GM12878 (cell line): ENCODE measurements at regions not wholly inside any gene's neighbourhood (a gene's known extent, or its start where the extent isn't known, plus 50 kb on each side); places are given as distances from the start of the nearest gene placed in this dataset.

Experiments used
- ATAC-seq: fragments of 200-7000 bp; cut with Tn5 transposase; 3 replicates; pipeline ENCODE4 v1.9.1; 2020; ENCODE audit warnings: mild to moderate bottlenecking, moderate library complexity
- BruUV-seq: library from RNA; stranded (reverse); fragments of 400-500 nt; replicated peaks from 2 replicates; lab custom pipeline; 2021; lab: Mats Ljungman, UMichigan
- CTCF ChIA-PET: fragments of 300-600 bp; sonication (Branson Sonifier 250); formaldehyde crosslinking; extraction: SDS; loops from one replicate; lab custom pipeline; 2021; ENCODE audit warnings: inconsistent platforms; lab: Yijun Ruan, JAX
- POLR2A ChIA-PET: fragments of 350-600 bp; formaldehyde crosslinking; extraction: SDS; loops from one replicate; lab custom pipeline; 2021; ENCODE audit warnings: inconsistent platforms; lab: Charles Lee
- RAD21 ChIA-PET: fragments of 300-600 bp; sonication (Branson Sonifier 250); formaldehyde crosslinking; loops from one replicate; lab custom pipeline; 2023; ENCODE audit warnings: antibody characterized with exemption; ENCODE audit not compliant: unreplicated experiment; lab: Charles Lee
- SMC1A ChIA-PET: fragments of 300-600 bp; sonication (Branson Sonifier 250); formaldehyde crosslinking; loops from one replicate; lab custom pipeline; 2023; ENCODE audit not compliant: unreplicated experiment, uncharacterized antibody; lab: Charles Lee
- DNase-seq: peaks from one replicate; pipeline ENCODE4 v3.0.0-alpha.2; 2011; ENCODE audit warnings: low read depth, low spot score
- FAIRE-seq: peaks from 3 replicates; lab custom pipeline; 2011; peaks lifted over from hg19 to GRCh38; lab: Jason Lieb, UNC
- H2AFZ ChIP-seq: 2 replicates; pipeline ENCODE4 v1.6.0; 2011; ENCODE audit warnings: low read depth, low read length, control low read depth; ENCODE audit not compliant: control insufficient read depth
- H3K27ac ChIP-seq: 2 replicates; pipeline ENCODE4 v1.5.1; 2011; ENCODE audit warnings: control low read depth; ENCODE audit not compliant: control insufficient read depth, insufficient read depth
- H3K27me3 ChIP-seq, 2 experiments: replicated peaks in 1 of 2; 2 replicates each; pipeline versions ENCODE4 v1.6.0 to v1.6.1; 2011; ENCODE audit warnings: low read length in 1 of 2; ENCODE audit not compliant: control insufficient read depth in 2 of 2, insufficient read depth in 2 of 2
- H3K36me3 ChIP-seq, 2 experiments: 2 replicates each; pipeline ENCODE4 v1.5.1; 2011; ENCODE audit warnings: low read length in 1 of 2; ENCODE audit not compliant: control insufficient read depth in 2 of 2, insufficient read depth in 2 of 2
- H3K4me1 ChIP-seq: 2 replicates; pipeline ENCODE4 v1.6.1; 2011; ENCODE audit warnings: mild to moderate bottlenecking, low read length, moderate library complexity, mixed read lengths; ENCODE audit not compliant: control insufficient read depth, insufficient read depth
- H3K4me2 ChIP-seq: 2 replicates; pipeline ENCODE4 v1.6.0; 2011; ENCODE audit warnings: control low read depth; ENCODE audit not compliant: control insufficient read depth, insufficient read depth
- H3K4me3 ChIP-seq: fragments of 200-600 bp; sonication (generic); 2 replicates; pipeline ENCODE4 v1.5.1; 2016
- H3K79me2 ChIP-seq: 2 replicates; pipeline ENCODE4 v1.6.0; 2011; ENCODE audit warnings: low read length; ENCODE audit not compliant: control insufficient read depth, insufficient read depth
- H3K9ac ChIP-seq: 2 replicates; pipeline ENCODE4 v1.8.0; 2011; ENCODE audit warnings: low read length, control low read depth, mixed read lengths; ENCODE audit not compliant: control insufficient read depth, insufficient read depth
- H3K9me3 ChIP-seq: replicated peaks from 3 replicates; pipeline ENCODE4 v1.5.1; 2011; ENCODE audit warnings: mild to moderate bottlenecking, low read length; ENCODE audit not compliant: control insufficient read depth, insufficient read depth
- H4K20me1 ChIP-seq: 2 replicates; pipeline ENCODE4 v1.6.0; 2011; ENCODE audit not compliant: control insufficient read depth, insufficient read depth
- CREB1 ChIP-seq: IDR thresholded peaks from 2 replicates; pipeline ENCODE4 v1.6.1; 2012; ENCODE audit warnings: low read depth, mild to moderate bottlenecking, inconsistent platforms
- CUX1 ChIP-seq: IDR thresholded peaks from 2 replicates; pipeline ENCODE4 v1.6.1; 2012; ENCODE audit warnings: improper control_type of control experiment, low read depth, low read length; ENCODE audit not compliant: insufficient replicate concordance
- EED ChIP-seq: sonication (generic); IDR thresholded peaks from 2 replicates; pipeline ENCODE4 v1.6.1; 2016; ENCODE audit warnings: antibody characterized with exemption, low read depth
- KDM1A ChIP-seq: fragments of 200-600 bp; sonication (generic); IDR thresholded peaks from 2 replicates; pipeline ENCODE4 v1.6.1; 2016; ENCODE audit warnings: borderline replicate concordance
- NFXL1 ChIP-seq: fragments of 450-650 bp; IDR thresholded peaks from 2 replicates; pipeline ENCODE4 v1.6.1; 2017; ENCODE audit warnings: antibody characterized with exemption, mild to moderate bottlenecking, borderline replicate concordance
- RELA ChIP-seq: fragments of 450-650 bp; IDR thresholded peaks from 2 replicates; pipeline ENCODE4 v1.8.0; 2014; ENCODE audit warnings: borderline replicate concordance; ENCODE audit not compliant: partially characterized antibody
- SREBF2 ChIP-seq: IDR thresholded peaks from 2 replicates; pipeline ENCODE4 v1.6.1; 2012; ENCODE audit warnings: mild to moderate bottlenecking, low read length
- SUPT20H ChIP-seq: IDR thresholded peaks from 2 replicates; pipeline ENCODE4 v1.6.1; 2011; ENCODE audit warnings: low read depth, mild to moderate bottlenecking, low read length, moderate library complexity, borderline replicate concordance; ENCODE audit not compliant: control insufficient read depth
- ZBTB33 ChIP-seq: fragments of 450-650 bp; IDR thresholded peaks from 2 replicates; pipeline ENCODE4 v1.6.1; 2017; ENCODE audit warnings: mild to moderate bottlenecking
- WGBS: methylation state at CpG from one replicate; pipeline ENCODE4 v1.1.6; 2016; ENCODE audit warnings: low lambda C conversion rate; ENCODE audit not compliant: insufficient replicate concordance, insufficient coverage; ENCODE audit errors: missing lambda C conversion rate; 5-methylcytosine and 5-hydroxymethylcytosine counted together
- in situ Hi-C: fragments of 300-500 bp; cut with MboI; formaldehyde crosslinking; loops from 9 replicates; pipeline ENCODE4 v1.14.3; 2018; ENCODE audit warnings: mixed read lengths
- intact Hi-C: fragments of 100-400 bp; cut with micrococcal nuclease; formaldehyde crosslinking; loops from one replicate; pipeline ENCODE4 v1.14.2; 2022; ENCODE audit not compliant: unreplicated experiment
- TF ChIP-seq, protein P1 (sequence below): IDR thresholded peaks from 2 replicates; pipeline ENCODE4 v1.6.1; 2011; ENCODE audit warnings: borderline replicate concordance, low read depth, mild to moderate bottlenecking, moderate library complexity, low read length; ENCODE audit not compliant: insufficient read depth, poor library complexity, severe bottlenecking

GRCh38 chr1:238377280-238377919, 486.7 kb upstream of the ZP4 start:
- ChIA-PET SMC1A (no interaction called here), POLR2A (no interaction called here), CTCF (interaction anchor here (1.4 kb wide), 1 partner anchor 12 kb away, joined by 3 read pairs; no protein-coding TSS in a partner anchor), RAD21 (no interaction called here)
- no peaks in the 10 kb centered on the region for H3K79me2 ChIP-seq
- H3K4me2 ChIP-seq: no peak overlapping the region
- no peak overlapping the region for H3K4me3 ChIP-seq
- DNase-seq: no peak
- H2AFZ ChIP-seq: no peak overlapping the region
- in situ Hi-C loops (no loop called here), intact Hi-C loops (no loop called here)
- H3K36me3 ChIP-seq: no peaks in the 10 kb centered on the region
- no peak overlapping the region for H3K9ac ChIP-seq
- no peaks in the 10 kb centered on the region for H3K27me3 ChIP-seq
- H3K4me1 ChIP-seq: no peaks in the 10 kb centered on the region
- FAIRE-seq: no peak
- no peaks in the 10 kb centered on the region for H4K20me1 ChIP-seq
- no peak for ATAC-seq
- H3K27ac ChIP-seq: no peak overlapping the region
- no peaks in the 10 kb centered on the region for H3K9me3 ChIP-seq
- BruUV-seq: no TSS peak
- WGBS: 4% methylated on average over 7 of the region's 7 CpGs
- TF ChIP-seq NFXL1: no peak
- TF ChIP-seq SREBF2: no peak
- no peak for TF ChIP-seq CUX1
- no peak for TF ChIP-seq CREB1
- no peak for TF ChIP-seq KDM1A
- TF ChIP-seq EED: no peak
- no peak for TF ChIP-seq RELA
- no peak for TF ChIP-seq SUPT20H
- TF ChIP-seq ZBTB33: no peak
- TF ChIP-seq, protein P1, sequence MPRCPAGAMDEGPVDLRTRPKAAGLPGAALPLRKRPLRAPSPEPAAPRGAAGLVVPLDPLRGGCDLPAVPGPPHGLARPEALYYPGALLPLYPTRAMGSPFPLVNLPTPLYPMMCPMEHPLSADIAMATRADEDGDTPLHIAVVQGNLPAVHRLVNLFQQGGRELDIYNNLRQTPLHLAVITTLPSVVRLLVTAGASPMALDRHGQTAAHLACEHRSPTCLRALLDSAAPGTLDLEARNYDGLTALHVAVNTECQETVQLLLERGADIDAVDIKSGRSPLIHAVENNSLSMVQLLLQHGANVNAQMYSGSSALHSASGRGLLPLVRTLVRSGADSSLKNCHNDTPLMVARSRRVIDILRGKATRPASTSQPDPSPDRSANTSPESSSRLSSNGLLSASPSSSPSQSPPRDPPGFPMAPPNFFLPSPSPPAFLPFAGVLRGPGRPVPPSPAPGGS: no peak
